H1 (cell line): ENCODE measurements at regions not wholly inside any gene's neighbourhood (a gene's known extent, or its start where the extent isn't known, plus 50 kb on each side); places are given as distances from the start of the nearest gene placed in this dataset.

ENCODE experiments used
- GABPA ChIP-seq: IDR thresholded peaks from 2 replicates; pipeline ENCODE4 v1.6.1; 2011; ENCODE audit warnings: mild to moderate bottlenecking, low read length, moderate library complexity, borderline replicate concordance; ENCODE audit not compliant: insufficient read depth
- KDM4A ChIP-seq: IDR thresholded peaks from one replicate; pipeline ENCODE4 v1.7.1; 2012; ENCODE audit warnings: low read depth, mild to moderate bottlenecking, moderate library complexity, low read length, inconsistent platforms; ENCODE audit not compliant: severe bottlenecking
- POLR2AphosphoS5 ChIP-seq: IDR thresholded peaks from 2 replicates; pipeline ENCODE4 v1.6.1; 2011; ENCODE audit warnings: low read depth, low read length
- RBBP5 ChIP-seq: IDR thresholded peaks from 2 replicates; pipeline ENCODE4 v1.7.1; 2012; ENCODE audit warnings: low read depth, mild to moderate bottlenecking, inconsistent platforms, low read length, moderate library complexity, borderline replicate concordance
- SP2 ChIP-seq: IDR thresholded peaks from 2 replicates; pipeline ENCODE4 v1.6.1; 2012; ENCODE audit warnings: mild to moderate bottlenecking, low read length, inconsistent platforms
- SRF ChIP-seq: IDR thresholded peaks from 2 replicates; pipeline ENCODE4 v1.6.1; 2011; ENCODE audit warnings: mild to moderate bottlenecking, low read depth, low read length, moderate library complexity
- SUZ12 ChIP-seq: fragments of 200-600 bp; sonication (generic); IDR thresholded peaks from 2 replicates; pipeline ENCODE4 v1.6.1; 2012; ENCODE audit warnings: mild to moderate bottlenecking, inconsistent platforms, low read length, moderate library complexity, mixed read lengths
- TF ChIP-seq, protein P1 (sequence below): IDR thresholded peaks from 2 replicates; pipeline ENCODE4 v1.6.1; 2011; ENCODE audit warnings: low read length, improper control_type of control experiment

DNA sequence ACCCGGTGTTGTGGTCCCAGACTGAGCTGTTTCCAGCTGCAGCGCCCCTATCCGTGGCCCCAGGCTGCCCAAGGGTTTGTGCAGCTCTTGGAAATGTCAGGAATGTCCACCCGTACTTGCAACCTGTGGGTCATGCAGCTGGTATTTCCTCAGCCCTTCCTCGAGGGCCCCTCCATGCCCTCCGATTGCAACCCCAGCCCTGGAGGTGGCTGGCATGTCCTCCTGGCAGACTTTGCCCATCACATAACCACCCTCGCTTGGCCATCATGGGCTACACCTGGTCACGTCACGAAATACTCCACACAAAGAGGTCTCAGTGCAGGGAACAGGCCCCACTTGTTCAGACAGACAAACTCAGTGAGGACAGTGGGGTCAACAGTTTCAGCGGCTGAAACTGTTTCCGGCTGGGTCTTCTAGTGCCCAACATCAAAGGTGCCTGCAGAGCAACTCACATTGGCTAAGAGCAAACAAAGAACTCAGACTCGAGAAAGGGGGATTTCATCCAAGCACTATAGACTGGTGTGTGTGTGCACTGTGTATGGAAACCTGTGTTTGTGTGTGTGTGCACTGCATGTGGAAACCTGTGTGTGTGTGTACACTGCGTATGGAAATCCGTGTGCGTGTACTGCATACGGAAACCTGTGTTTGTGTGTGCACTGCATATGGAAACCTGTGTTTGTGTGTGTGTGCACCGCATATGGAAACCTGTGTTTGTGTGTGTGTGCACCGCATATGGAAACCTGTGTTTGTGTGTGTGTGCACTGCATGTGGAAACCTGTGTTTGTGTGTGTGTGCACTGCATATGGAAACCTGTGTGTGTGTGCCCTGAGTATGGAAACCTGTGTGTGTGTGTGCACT, 72.8 kb upstream of the CCND1 start (continued):
- TF ChIP-seq, protein P1, sequence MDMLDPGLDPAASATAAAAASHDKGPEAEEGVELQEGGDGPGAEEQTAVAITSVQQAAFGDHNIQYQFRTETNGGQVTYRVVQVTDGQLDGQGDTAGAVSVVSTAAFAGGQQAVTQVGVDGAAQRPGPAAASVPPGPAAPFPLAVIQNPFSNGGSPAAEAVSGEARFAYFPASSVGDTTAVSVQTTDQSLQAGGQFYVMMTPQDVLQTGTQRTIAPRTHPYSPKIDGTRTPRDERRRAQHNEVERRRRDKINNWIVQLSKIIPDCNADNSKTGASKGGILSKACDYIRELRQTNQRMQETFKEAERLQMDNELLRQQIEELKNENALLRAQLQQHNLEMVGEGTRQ: no peak
- TF ChIP-seq KDM4A (no peak), GABPA (no peak), SRF (no peak), SUZ12 (no peak), RBBP5 (no peak), SP2 (no peak), POLR2AphosphoS5 (no peak)
- TF ChIP-seq, all 59 proteins: peak for 0
